ENCODE measurements at regions not wholly inside any gene's neighbourhood (a gene's known extent, or its start where the extent isn't known, plus 50 kb on each side); places are given as distances from the start of the nearest gene placed in this dataset.

DNA sequence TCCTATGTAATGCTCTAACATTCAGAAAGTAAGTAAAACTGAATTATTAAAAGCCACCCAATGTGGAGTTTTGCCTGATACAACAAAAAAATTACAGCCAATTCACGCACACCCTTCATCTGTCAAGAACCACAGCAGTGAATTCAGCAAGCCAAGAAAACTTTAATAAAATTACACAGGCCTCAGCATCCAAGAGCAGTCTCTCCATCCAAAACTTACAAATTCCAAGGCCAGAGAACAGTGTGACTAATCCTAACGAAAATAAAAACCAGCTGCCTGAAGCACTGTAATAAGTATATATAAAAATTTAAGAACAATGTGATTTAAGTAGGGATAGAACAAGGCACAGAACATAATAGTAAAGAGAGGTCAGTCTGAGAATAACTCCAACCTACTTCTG, 54.2 kb downstream of the SIX6 start:
- DNase-seq: no peak

DNA sequence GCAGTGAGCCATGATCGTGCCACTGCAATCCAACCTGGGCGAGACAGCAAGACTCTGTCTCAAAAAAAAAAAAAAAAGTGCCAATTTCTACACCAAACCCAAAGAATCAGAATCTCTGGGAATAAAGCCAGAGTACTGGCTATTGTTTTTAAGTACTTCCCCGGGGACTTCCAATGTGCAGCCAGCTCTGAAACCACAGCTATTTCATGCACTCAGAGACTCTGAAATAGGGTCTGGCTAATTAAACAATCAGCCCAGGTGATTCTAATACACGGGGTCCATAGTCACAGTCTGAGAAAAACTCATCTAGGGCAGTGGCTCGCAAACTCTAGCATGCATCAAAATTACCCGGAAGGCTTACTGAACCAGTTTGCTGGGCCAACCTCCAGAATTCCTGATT, 56.3 kb downstream of the SIX6 start:
- no peak for DNase-seq

DNA sequence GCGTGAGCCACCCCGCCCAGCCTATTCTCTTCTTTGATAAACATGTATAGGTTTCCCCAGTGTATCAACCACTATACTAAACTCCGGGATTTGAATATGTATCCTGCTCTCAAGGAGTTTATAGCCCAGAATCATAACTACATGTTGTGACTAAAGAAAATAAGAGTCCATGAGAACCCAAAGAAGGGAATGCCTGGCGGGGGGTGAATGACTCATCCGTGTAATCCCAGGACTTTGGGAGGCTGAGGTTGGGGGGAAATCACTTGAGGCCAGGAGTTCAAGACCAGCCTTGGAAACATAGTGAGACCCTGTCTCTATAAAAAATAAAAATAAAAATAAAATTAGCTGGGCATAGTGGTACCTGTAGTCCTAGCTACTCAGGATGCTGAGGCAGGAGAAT, 57.2 kb downstream of the SIX6 start:
- DNase-seq: no peak

DNA sequence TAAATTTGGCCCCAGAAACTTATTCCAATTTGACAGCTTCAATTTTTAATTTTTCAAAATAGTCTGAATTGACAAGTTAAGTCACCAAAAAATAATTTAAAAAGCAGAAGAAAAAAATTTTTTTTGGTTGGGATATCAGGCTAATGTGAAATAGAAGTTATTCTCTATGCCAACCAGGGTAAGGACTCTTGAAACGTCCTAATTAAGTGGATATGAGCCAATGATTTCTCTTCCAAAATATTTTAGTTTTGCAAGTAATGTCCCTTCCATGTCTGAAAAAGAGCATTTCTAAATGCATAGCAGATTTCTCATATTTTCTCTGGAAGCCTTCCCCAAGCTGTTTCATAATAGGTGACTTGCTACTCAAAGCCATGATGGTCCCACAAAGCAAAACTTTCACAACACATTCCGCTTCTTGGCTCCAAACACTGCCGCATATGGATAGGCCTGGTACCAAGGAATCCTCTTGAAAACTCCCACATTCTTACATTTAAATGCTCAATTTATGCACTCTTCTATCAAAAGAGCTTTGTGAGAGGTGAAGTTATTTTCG, 65.1 kb downstream of the SIX6 start:
- DNase-seq: no peak

DNA sequence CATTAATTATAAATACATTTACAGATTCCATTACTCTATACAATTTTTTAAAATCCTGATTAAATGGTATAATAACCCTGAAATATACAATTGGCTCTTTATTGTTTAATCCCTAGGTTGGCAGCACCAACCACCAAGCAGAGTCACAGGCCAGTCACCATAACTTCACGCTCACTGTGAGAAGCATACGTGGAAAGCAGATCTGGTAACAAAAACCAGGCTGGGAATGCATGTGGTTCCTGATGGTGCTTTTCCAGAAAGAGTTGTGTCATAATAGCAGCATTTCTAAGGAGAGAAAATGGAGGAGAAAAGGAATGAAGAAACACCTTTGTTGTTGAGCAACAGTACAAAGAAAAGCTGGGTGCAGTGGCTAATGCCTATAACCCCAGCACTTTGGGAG, 66.1 kb downstream of the SIX6 start:
- no peak for DNase-seq

DNA sequence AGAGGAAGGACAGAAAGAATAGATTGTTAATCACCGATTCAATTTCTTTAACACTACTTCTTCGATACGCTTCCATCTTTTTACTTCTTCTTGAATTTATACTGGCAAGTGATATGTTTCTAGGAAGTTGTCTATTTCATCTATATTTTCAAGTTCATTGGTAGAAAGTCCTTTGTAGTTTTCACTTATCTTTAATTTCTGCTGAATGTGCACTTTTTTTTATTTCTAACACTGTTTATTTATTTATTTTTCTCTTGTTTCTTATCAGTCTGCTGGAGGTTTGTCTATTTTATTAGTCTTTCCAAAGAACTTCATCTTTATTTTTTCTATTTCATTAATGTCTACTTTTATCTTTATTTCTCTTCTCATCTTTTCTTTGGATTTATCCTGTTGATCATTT, 63.6 kb downstream of the SIX1 start:
- no peak for DNase-seq

DNA sequence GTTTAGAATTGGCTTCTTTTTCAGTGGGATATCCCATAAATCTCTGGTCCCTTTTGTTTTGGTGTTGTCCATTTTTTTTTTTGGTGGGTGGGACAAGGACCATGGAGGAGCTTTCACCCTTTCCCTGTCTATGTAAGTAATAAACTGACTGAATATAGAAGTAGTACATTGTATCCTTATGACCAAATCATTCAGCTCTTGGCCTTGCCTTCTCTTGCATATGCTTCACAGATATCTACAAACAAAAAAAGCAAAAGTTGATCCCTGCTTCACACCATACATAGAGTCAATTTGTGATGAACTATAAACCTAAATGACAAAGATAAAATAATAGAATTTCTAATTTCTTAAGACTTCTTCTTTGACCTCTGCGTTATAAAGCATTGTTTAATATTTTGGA, 59.8 kb downstream of the SIX1 start:
- no peak for DNase-seq

DNA sequence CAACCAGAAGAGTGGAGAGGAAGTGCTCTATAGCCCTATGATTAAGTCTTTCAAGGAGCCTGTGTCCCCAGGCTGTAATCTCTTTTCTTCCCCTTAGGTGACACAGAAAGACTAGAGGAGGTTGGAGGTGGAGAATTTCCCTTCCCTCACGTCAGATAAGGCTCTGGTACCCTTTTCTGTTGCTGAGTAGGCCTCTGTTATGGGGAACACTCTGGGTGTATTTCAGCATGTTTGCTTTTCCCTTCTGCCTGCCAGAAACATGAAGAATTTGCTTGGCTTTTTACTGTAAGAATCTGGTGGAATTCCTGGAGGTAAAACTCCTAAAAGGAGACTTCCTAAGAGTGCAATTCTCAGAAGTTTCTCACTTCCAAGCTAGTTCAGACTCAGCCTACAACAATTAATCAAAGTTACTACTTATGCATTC, 58.3 kb downstream of the SIX1 start:
- peak; percentile 2 for DNase-seq
